Coronary artery (tissue), 2 donors: ENCODE measurements at regions not wholly inside any gene's neighbourhood (a gene's known extent, or its start where the extent isn't known, plus 50 kb on each side); places are given as distances from the start of the nearest gene placed in this dataset.

ENCODE experiments used
- DNase-seq: peaks from one replicate; pipeline ENCODE4 v3.0.0-alpha.2; 2017; ENCODE audit warnings: low spot score
- H3K27ac ChIP-seq, 2 donors: fragments of 200-600 bp; sonication (generic); one replicate each; pipeline ENCODE4 v1.5.1; 2016 to 2019
- H3K4me3 ChIP-seq: fragments of 200-600 bp; sonication (generic); 2 replicates; pipeline ENCODE4 v1.5.1; 2016; ENCODE audit warnings: mild to moderate bottlenecking, moderate library complexity
- CTCF ChIP-seq: fragments of 200-600 bp; sonication (generic); IDR thresholded peaks from one replicate; pipeline ENCODE4 v1.5.1; 2019; ENCODE audit warnings: antibody characterized with exemption

- Histone ChIP-seq H3K27ac (no peak overlapping the region), H3K4me3 (no peak overlapping the region)
- DNase-seq: no peak
- TF ChIP-seq CTCF: no peak
Measured at GRCh38 chr20:60144404-60144803, 186.2 kb downstream of the CDH26 start.

- no peak overlapping the region for H3K4me3 ChIP-seq
- no peak for TF ChIP-seq CTCF
- H3K27ac ChIP-seq: no peak overlapping the region
- no peak for DNase-seq
Measured at GRCh38 chr20:60144974-60145527, 186.8 kb downstream of the CDH26 start.

GRCh38 chr20:60147004-60147403, 188.8 kb downstream of the CDH26 start:
- Histone ChIP-seq H3K27ac (no peak overlapping the region), H3K4me3 (no peak overlapping the region)
- no peak for TF ChIP-seq CTCF
- DNase-seq: no peak

- no peak for TF ChIP-seq CTCF
- Histone ChIP-seq H3K27ac (no peak overlapping the region), H3K4me3 (no peak overlapping the region)
- DNase-seq: no peak
Measured at GRCh38 chr20:60148885-60149284, 190.7 kb downstream of the CDH26 start.

- TF ChIP-seq CTCF: no peak
- DNase-seq: no peak
- H3K4me3 ChIP-seq: no peak overlapping the region
Measured at GRCh38 chr20:60152792-60153191, 194.6 kb downstream of the CDH26 start.

GRCh38 chr20:60160451-60161145, 202.4 kb downstream of the CDH26 start:
- H3K27ac ChIP-seq: no peak overlapping the region
- H3K4me3 ChIP-seq: no peak overlapping the region
- no peak for DNase-seq
- TF ChIP-seq CTCF: no peak

More at GRCh38 chr20:60152792-60153191, 194.6 kb downstream of the CDH26 start:
- H3K27ac ChIP-seq: no peak overlapping the region

GRCh38 chr20:60167812-60168211, 209.6 kb downstream of the CDH26 start:
- H3K4me3 ChIP-seq: no peak overlapping the region
- no peak for TF ChIP-seq CTCF
- DNase-seq: no peak
- no peak overlapping the region for H3K27ac ChIP-seq
